Lung (tissue), 11 donors: ENCODE measurements at regions not wholly inside any gene's neighbourhood (a gene's known extent, or its start where the extent isn't known, plus 50 kb on each side); places are given as distances from the start of the nearest gene placed in this dataset.

Source experiments
- ATAC-seq: fragments of 200-7000 bp; cut with Tn5 transposase; one replicate; pipeline ENCODE4 v1.9.1; 2020; ENCODE audit warnings: moderate number of reproducible peaks; ENCODE audit not compliant: insufficient read depth, low FRiP score
- DNase-seq, 3 donors: peaks; one replicate each; pipeline ENCODE4 v3.0.0-alpha.2; 2013 to 2017
- H3K27ac ChIP-seq, 2 donors: one replicate each; pipeline ENCODE4 v1.5.1; 2013; ENCODE audit warnings: mild to moderate bottlenecking in 2 of 2, moderate library complexity in 2 of 2, control low read depth in 1 of 2, inconsistent platforms in 1 of 2, low read depth in 1 of 2, low read length in 1 of 2
- H3K27me3 ChIP-seq, 3 donors: one replicate each; pipeline ENCODE4 v1.5.1; 2013; ENCODE audit warnings: low read length in 2 of 3; ENCODE audit not compliant: control insufficient read depth in 3 of 3, insufficient read depth in 3 of 3
- H3K36me3 ChIP-seq, 4 donors: one replicate each; pipeline ENCODE4 v1.5.1; 2013; ENCODE audit warnings: low read length in 4 of 4, mild to moderate bottlenecking in 1 of 4, moderate library complexity in 1 of 4; ENCODE audit not compliant: control insufficient read depth in 4 of 4, insufficient read depth in 4 of 4
- H3K4me1 ChIP-seq, 5 donors: one replicate each; pipeline ENCODE4 v1.5.1; 2013; ENCODE audit warnings: low read length in 5 of 5, mild to moderate bottlenecking in 2 of 5, moderate library complexity in 1 of 5; ENCODE audit not compliant: control insufficient read depth in 5 of 5, insufficient read depth in 5 of 5
- H3K4me3 ChIP-seq: one replicate; pipeline ENCODE4 v1.5.1; 2013; ENCODE audit warnings: mild to moderate bottlenecking, control low read depth, moderate library complexity
- H3K9ac ChIP-seq, 2 donors: one replicate each; pipeline ENCODE4 v1.5.1; 2013; ENCODE audit warnings: low read length in 2 of 2, control low read depth in 1 of 2; ENCODE audit not compliant: insufficient read depth in 1 of 2
- H3K9me3 ChIP-seq, 4 donors: one replicate each; pipeline ENCODE4 v1.5.1; 2013; ENCODE audit warnings: low read length in 3 of 4, mild to moderate bottlenecking in 1 of 4, moderate library complexity in 1 of 4; ENCODE audit not compliant: control insufficient read depth in 4 of 4, insufficient read depth in 3 of 4
- WGBS, 2 donors: extraction: QIAGEN DNeasy Blood & Tissue Kit; methylation state at CpG; one replicate each; pipeline ENCODE4 v1.1.7; 2013; 5-methylcytosine and 5-hydroxymethylcytosine counted together
- TF ChIP-seq, protein P1 (sequence below): IDR thresholded peaks from 2 replicates; pipeline ENCODE4 v1.5.1; 2012; ENCODE audit warnings: mild to moderate bottlenecking; ENCODE audit errors: control extremely low read depth, extremely low read depth
- donor health status: control.
- donor health status: control.
- donor health status: Bipolar disorder and iron deficiency.
- donor health status: healthy.
- donor health status: DM: yes; HTN: yes; CAD: no.

- H3K4me1 ChIP-seq, result no peaks in the 10 kb centered on the region
- TF ChIP-seq, protein P1, sequence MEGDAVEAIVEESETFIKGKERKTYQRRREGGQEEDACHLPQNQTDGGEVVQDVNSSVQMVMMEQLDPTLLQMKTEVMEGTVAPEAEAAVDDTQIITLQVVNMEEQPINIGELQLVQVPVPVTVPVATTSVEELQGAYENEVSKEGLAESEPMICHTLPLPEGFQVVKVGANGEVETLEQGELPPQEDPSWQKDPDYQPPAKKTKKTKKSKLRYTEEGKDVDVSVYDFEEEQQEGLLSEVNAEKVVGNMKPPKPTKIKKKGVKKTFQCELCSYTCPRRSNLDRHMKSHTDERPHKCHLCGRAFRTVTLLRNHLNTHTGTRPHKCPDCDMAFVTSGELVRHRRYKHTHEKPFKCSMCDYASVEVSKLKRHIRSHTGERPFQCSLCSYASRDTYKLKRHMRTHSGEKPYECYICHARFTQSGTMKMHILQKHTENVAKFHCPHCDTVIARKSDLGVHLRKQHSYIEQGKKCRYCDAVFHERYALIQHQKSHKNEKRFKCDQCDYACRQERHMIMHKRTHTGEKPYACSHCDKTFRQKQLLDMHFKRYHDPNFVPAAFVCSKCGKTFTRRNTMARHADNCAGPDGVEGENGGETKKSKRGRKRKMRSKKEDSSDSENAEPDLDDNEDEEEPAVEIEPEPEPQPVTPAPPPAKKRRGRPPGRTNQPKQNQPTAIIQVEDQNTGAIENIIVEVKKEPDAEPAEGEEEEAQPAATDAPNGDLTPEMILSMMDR, result no peak
- 93 to 95% methylated on average over 6 of the region's 6 CpGs for WGBS, 2 donors
- no peak overlapping the region for H3K4me3 ChIP-seq
- ATAC-seq (no peak), DNase-seq (no peak)
- no peak overlapping the region for H3K9ac ChIP-seq
- H3K27ac ChIP-seq, result no peak overlapping the region
- no peaks in the 10 kb centered on the region for H3K36me3 ChIP-seq
- H3K27me3 ChIP-seq, result peaks cover 0 to 3% (median 0%) of the 10 kb centered on the region in 3 donors
- H3K9me3 ChIP-seq, result peaks cover 0 to 1% (median 0%) of the 10 kb centered on the region in 4 donors
Observed at GRCh38 chr15:36519067-36519466, 60.4 kb upstream of the CDIN1 start.

- Histone ChIP-seq H3K9me3 (peaks cover 0 to 1% (median 0%) of the 10 kb centered on the region in 4 donors), H3K27me3 (peaks cover 0 to 5% (median 3%) of the 10 kb centered on the region in 3 donors), H3K27ac (no peak overlapping the region), H3K4me1 (no peaks in the 10 kb centered on the region), H3K4me3 (no peak overlapping the region), H3K9ac (no peak overlapping the region), H3K36me3 (no peaks in the 10 kb centered on the region)
- TF ChIP-seq, protein P1, result no peak
- 85 to 87% methylated on average over 3 of the region's 3 CpGs for WGBS, 2 donors
- DNase-seq, result no peak
- no peak for ATAC-seq
Observed at GRCh38 chr15:36525430-36525829, 54.0 kb upstream of the CDIN1 start.

GRCh38 chr15:36527235-36528162 is 51.9 kb upstream of the CDIN1 start:
- H3K9ac ChIP-seq, result no peak overlapping the region
- H3K4me3 ChIP-seq, result no peak overlapping the region
- no peaks in the 10 kb centered on the region for H3K36me3 ChIP-seq
- peaks cover 0 to 5% (median 3%) of the 10 kb centered on the region in 3 donors for H3K27me3 ChIP-seq
- H3K4me1 ChIP-seq, result no peaks in the 10 kb centered on the region
- DNase-seq (no peak), ATAC-seq (no peak)
- TF ChIP-seq, protein P1, result no peak
- H3K9me3 ChIP-seq, result peaks cover 0 to 1% (median 0%) of the 10 kb centered on the region in 4 donors
- H3K27ac ChIP-seq, result no peak overlapping the region
- WGBS, 2 donors, result 58% methylated on average over 9 of the region's 9 CpGs
